ENCODE measurements at regions not wholly inside any gene's neighbourhood (a gene's known extent, or its start where the extent isn't known, plus 50 kb on each side); places are given as distances from the start of the nearest gene placed in this dataset.
A peak's percentile ranks its signal among the peaks of the same experiment; 100 is the strongest.

- TF ChIP-seq CTCF (IDR thresholded peaks at IDR 0.05; ENCODE audit: low read depth, low read length) (peak; percentile 20), POLR2A (IDR thresholded peaks at IDR 0.05; ENCODE audit: extremely low read depth, insufficient read length) (no peak), MAX (IDR thresholded peaks at IDR 0.05; ENCODE audit: low read depth, low read length) (no peak)
Observed at GRCh38 chr10:4512671-4513240, 313.3 kb upstream of the AKR1E2 start.

Measured in NB4 (cell line).